Esophagus muscularis mucosa (tissue), 3 donors: ENCODE measurements at regions not wholly inside any gene's neighbourhood (a gene's known extent, or its start where the extent isn't known, plus 50 kb on each side); places are given as distances from the start of the nearest gene placed in this dataset.
"Not testable (repeated sequence)": the region's sequence is repeated elsewhere in the genome, so short reads cannot be mapped to it uniquely, and the experiment has no call there.

Experiments used
- POLR2A ChIP-seq: fragments of 450-650 bp; IDR thresholded peaks from one replicate; pipeline ENCODE4 v1.6.1; 2017; ENCODE audit warnings: antibody characterized with exemption, moderate library complexity, mild to moderate bottlenecking, low read depth
- POLR2AphosphoS5 ChIP-seq, 2 donors: sonication (generic); formaldehyde crosslinking; IDR thresholded peaks; one replicate each; pipeline ENCODE4 v1.6.1; 2017; ENCODE audit warnings: antibody characterized with exemption in 2 of 2
- TF ChIP-seq, protein P1 (sequence below), 3 experiments: fragments of 200-600 bp in 2 of 3; fragments of 450-650 bp in 1 of 3; sonication (generic) in 2 of 3; IDR thresholded peaks; one replicate each; pipeline ENCODE4 v1.5.1; 2017 to 2019; ENCODE audit warnings: antibody characterized with exemption in 3 of 3, mild to moderate bottlenecking in 2 of 3, moderate library complexity in 1 of 3

DNA sequence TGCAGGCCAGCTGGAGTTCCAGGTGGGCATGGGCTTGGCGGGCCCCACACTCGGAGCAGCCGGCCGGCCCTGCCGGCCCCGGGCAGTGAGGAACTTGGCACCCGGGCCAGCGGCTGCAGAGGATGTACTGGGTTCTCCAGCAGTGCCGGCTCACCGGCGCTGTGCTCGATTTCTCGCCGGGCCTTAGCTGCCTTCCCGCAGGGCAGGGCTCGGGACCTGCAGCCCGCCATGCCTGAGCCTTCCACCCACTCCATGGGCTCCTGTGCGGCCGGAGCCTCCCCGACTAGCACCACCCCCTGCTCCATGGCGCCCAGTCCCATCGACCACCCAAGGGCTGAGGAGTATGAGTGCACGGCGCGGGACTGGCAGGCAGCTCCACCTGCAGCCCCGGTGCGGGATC is 89.2 kb upstream of the PIK3C3 start:
- not testable (repeated sequence) for TF ChIP-seq POLR2A; POLR2AphosphoS5 (IDR thresholded peaks at IDR 0.05)
- TF ChIP-seq, protein P1, sequence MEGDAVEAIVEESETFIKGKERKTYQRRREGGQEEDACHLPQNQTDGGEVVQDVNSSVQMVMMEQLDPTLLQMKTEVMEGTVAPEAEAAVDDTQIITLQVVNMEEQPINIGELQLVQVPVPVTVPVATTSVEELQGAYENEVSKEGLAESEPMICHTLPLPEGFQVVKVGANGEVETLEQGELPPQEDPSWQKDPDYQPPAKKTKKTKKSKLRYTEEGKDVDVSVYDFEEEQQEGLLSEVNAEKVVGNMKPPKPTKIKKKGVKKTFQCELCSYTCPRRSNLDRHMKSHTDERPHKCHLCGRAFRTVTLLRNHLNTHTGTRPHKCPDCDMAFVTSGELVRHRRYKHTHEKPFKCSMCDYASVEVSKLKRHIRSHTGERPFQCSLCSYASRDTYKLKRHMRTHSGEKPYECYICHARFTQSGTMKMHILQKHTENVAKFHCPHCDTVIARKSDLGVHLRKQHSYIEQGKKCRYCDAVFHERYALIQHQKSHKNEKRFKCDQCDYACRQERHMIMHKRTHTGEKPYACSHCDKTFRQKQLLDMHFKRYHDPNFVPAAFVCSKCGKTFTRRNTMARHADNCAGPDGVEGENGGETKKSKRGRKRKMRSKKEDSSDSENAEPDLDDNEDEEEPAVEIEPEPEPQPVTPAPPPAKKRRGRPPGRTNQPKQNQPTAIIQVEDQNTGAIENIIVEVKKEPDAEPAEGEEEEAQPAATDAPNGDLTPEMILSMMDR (IDR thresholded peaks at IDR 0.05) = not testable (repeated sequence)
